ENCODE measurements at regions not wholly inside any gene's neighbourhood (a gene's known extent, or its start where the extent isn't known, plus 50 kb on each side); places are given as distances from the start of the nearest gene placed in this dataset.

DNA sequence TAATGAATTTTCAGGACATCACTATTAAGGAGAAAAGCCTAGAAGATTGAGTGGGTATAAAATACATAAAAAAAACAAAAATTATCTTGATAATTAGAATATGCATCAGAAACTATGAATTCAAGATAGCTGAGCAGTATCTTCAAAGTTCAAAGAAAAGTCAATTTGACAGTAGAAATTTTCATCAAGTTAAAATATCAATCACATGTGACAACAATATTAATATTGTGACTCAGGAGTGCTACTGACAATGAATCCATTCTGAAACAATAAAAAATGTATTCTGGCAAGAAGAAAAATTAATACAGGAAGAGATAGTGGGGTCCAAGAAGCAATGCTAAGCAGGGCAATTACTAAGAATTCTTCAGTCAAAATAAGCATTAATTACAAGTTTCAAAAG lies 151.9 kb upstream of the GLRA2 start:
- H3K4me3 Mint-ChIP-seq = no peak overlapping the region
- H3K27ac Mint-ChIP-seq = no peak overlapping the region
- no peaks in the 10 kb centered on the region for H3K27me3 Mint-ChIP-seq
- no peaks in the 10 kb centered on the region for H3K9me3 Mint-ChIP-seq
- no peak for DNase-seq
- CTCF ChIA-PET = no interaction called here
- intact Hi-C loops (cut with micrococcal nuclease) = no loop called here
- POLR2A ChIA-PET = no interaction called here
- H3K4me1 Mint-ChIP-seq (ENCODE audit: low read depth) = no peaks in the 10 kb centered on the region
- no peaks in the 10 kb centered on the region for H3K36me3 Mint-ChIP-seq

DNA sequence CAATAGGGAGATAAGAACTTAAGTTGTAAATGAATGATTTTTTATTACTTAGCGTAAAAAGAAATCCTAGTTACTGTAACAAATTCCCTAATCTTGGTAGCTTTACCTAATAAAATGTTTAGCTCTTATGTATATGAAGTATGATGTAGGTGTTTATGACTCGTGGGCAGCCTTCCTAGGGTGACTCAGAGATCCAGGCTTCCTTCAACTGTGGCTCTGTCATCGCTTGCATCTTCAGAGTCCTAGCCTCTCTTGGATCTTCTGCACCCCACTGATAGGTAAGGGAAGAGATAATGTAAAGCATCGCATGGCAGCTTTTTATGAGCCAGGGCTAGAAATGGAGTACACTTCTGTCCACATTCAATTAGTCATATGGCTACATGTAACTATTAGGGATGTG lies 165.6 kb upstream of the GLRA2 start:
- intact Hi-C loops (cut with micrococcal nuclease) = no loop called here
- Mint-ChIP-seq H3K27ac (no peak overlapping the region), H3K4me3 (no peak overlapping the region), H3K9me3 (no peaks in the 10 kb centered on the region), H3K4me1 (ENCODE audit: low read depth) (no peaks in the 10 kb centered on the region), H3K36me3 (no peaks in the 10 kb centered on the region), H3K27me3 (peaks cover 1% of the 10 kb centered on the region)
- no peak for DNase-seq
- CTCF ChIA-PET = no interaction called here
- POLR2A ChIA-PET = no interaction called here

GRCh38 chrX:14362721-14363120 lies 166.6 kb upstream of the GLRA2 start:
- Mint-ChIP-seq H3K9me3 (no peaks in the 10 kb centered on the region), H3K36me3 (no peaks in the 10 kb centered on the region), H3K4me1 (ENCODE audit: low read depth) (no peaks in the 10 kb centered on the region), H3K4me3 (no peak overlapping the region), H3K27me3 (no peaks in the 10 kb centered on the region), H3K27ac (no peak overlapping the region)
- ChIA-PET CTCF (no interaction called here), POLR2A (no interaction called here)
- intact Hi-C loops (cut with micrococcal nuclease) = no loop called here
- no peak for DNase-seq

GRCh38 chrX:14361435-14361834 lies 167.9 kb upstream of the GLRA2 start:
- POLR2A ChIA-PET = no interaction called here

GRCh38 chrX:14359727-14360126 lies 169.6 kb upstream of the GLRA2 start:
- Mint-ChIP-seq H3K9me3 (no peaks in the 10 kb centered on the region), H3K4me3 (no peak overlapping the region), H3K36me3 (no peaks in the 10 kb centered on the region), H3K27ac (no peak overlapping the region), H3K27me3 (no peaks in the 10 kb centered on the region), H3K4me1 (ENCODE audit: low read depth) (no peaks in the 10 kb centered on the region)
- POLR2A ChIA-PET = no interaction called here
- intact Hi-C loops (cut with micrococcal nuclease) = no loop called here
- no peak for DNase-seq
- CTCF ChIA-PET = no interaction called here

More at GRCh38 chrX:14361435-14361834, 167.9 kb upstream of the GLRA2 start:
- Mint-ChIP-seq H3K9me3 (no peaks in the 10 kb centered on the region), H3K4me1 (ENCODE audit: low read depth) (no peaks in the 10 kb centered on the region), H3K36me3 (no peaks in the 10 kb centered on the region), H3K27ac (no peak overlapping the region), H3K27me3 (no peaks in the 10 kb centered on the region), H3K4me3 (no peak overlapping the region)
- intact Hi-C loops (cut with micrococcal nuclease) = no loop called here
- CTCF ChIA-PET = no interaction called here
- DNase-seq = no peak

- no peaks in the 10 kb centered on the region for H3K27me3 Mint-ChIP-seq
- ChIA-PET POLR2A (no interaction called here), CTCF (no interaction called here)
- DNase-seq = no peak
- H3K36me3 Mint-ChIP-seq = no peaks in the 10 kb centered on the region
- no peaks in the 10 kb centered on the region for H3K4me1 Mint-ChIP-seq (ENCODE audit: low read depth)
- no peak overlapping the region for H3K27ac Mint-ChIP-seq
- H3K9me3 Mint-ChIP-seq = no peaks in the 10 kb centered on the region
- intact Hi-C loops (cut with micrococcal nuclease) = no loop called here
- H3K4me3 Mint-ChIP-seq = no peak overlapping the region
These were observed 170.0 kb upstream of the GLRA2 start for GRCh38 chrX:14359316-14359715.

GRCh38 chrX:14357314-14357713 lies 172.0 kb upstream of the GLRA2 start:
- H3K27me3 Mint-ChIP-seq = no peaks in the 10 kb centered on the region

GRCh38 chrX:14356401-14356800 lies 172.9 kb upstream of the GLRA2 start:
- no peak overlapping the region for H3K4me3 Mint-ChIP-seq
- ChIA-PET CTCF (no interaction called here), POLR2A (no interaction called here)
- H3K4me1 Mint-ChIP-seq (ENCODE audit: low read depth) = no peaks in the 10 kb centered on the region
- no peak for DNase-seq
- no peak overlapping the region for H3K27ac Mint-ChIP-seq
- H3K27me3 Mint-ChIP-seq = no peaks in the 10 kb centered on the region
- H3K36me3 Mint-ChIP-seq = no peaks in the 10 kb centered on the region
- intact Hi-C loops (cut with micrococcal nuclease) = no loop called here
- H3K9me3 Mint-ChIP-seq = no peaks in the 10 kb centered on the region

More at GRCh38 chrX:14357314-14357713, 172.0 kb upstream of the GLRA2 start:
- CTCF ChIA-PET = no interaction called here
- Mint-ChIP-seq H3K4me3 (no peak overlapping the region), H3K27ac (no peak overlapping the region), H3K36me3 (no peaks in the 10 kb centered on the region), H3K9me3 (no peaks in the 10 kb centered on the region), H3K4me1 (ENCODE audit: low read depth) (no peaks in the 10 kb centered on the region)
- intact Hi-C loops (cut with micrococcal nuclease) = no loop called here
- no peak for DNase-seq
- POLR2A ChIA-PET = no interaction called here

- Mint-ChIP-seq H3K4me1 (ENCODE audit: low read depth) (no peaks in the 10 kb centered on the region), H3K4me3 (no peak overlapping the region), H3K27me3 (no peaks in the 10 kb centered on the region), H3K9me3 (no peaks in the 10 kb centered on the region), H3K27ac (no peak overlapping the region), H3K36me3 (no peaks in the 10 kb centered on the region)
- intact Hi-C loops (cut with micrococcal nuclease) = no loop called here
- ChIA-PET POLR2A (no interaction called here), CTCF (no interaction called here)
- no peak for DNase-seq
These were observed 173.8 kb upstream of the GLRA2 start for GRCh38 chrX:14355556-14355955.

GRCh38 chrX:14354521-14354920 lies 174.8 kb upstream of the GLRA2 start:
- no peaks in the 10 kb centered on the region for H3K4me1 Mint-ChIP-seq (ENCODE audit: low read depth)
- no peak overlapping the region for H3K27ac Mint-ChIP-seq
- no peaks in the 10 kb centered on the region for H3K27me3 Mint-ChIP-seq

DNA sequence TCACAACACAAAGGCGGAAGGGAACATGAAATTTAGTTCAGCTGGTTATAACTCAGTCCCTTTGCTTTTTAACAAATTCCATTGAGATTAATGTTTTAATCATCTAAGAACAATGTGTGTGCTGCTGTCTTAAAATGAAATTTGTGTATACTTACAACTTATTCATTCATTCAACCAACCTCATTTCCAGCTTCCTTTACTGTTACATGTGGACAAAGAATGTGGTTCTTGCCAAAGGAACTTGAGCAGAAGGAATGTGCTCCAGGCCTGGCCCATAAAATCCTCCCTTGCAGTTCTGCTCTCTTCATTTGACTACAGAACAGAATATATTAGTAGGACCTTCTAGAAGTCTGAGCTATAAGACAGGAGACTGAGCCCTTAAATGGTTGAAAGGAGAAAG lies 176.8 kb upstream of the GLRA2 start:
- intact Hi-C loops (cut with micrococcal nuclease) = no loop called here
- H3K27ac Mint-ChIP-seq = no peak overlapping the region
- H3K9me3 Mint-ChIP-seq = no peaks in the 10 kb centered on the region
- no peaks in the 10 kb centered on the region for H3K36me3 Mint-ChIP-seq
- ChIA-PET POLR2A (no interaction called here), CTCF (no interaction called here)
- DNase-seq = no peak
- H3K4me1 Mint-ChIP-seq (ENCODE audit: low read depth) = no peaks in the 10 kb centered on the region
- H3K27me3 Mint-ChIP-seq = no peaks in the 10 kb centered on the region
- no peak overlapping the region for H3K4me3 Mint-ChIP-seq

More at GRCh38 chrX:14354521-14354920, 174.8 kb upstream of the GLRA2 start:
- DNase-seq = no peak
- Mint-ChIP-seq H3K36me3 (no peaks in the 10 kb centered on the region), H3K9me3 (no peaks in the 10 kb centered on the region), H3K4me3 (no peak overlapping the region)
- ChIA-PET POLR2A (no interaction called here), CTCF (no interaction called here)
- intact Hi-C loops (cut with micrococcal nuclease) = no loop called here

- Mint-ChIP-seq H3K9me3 (no peaks in the 10 kb centered on the region), H3K4me1 (ENCODE audit: low read depth) (no peaks in the 10 kb centered on the region), H3K4me3 (no peak overlapping the region), H3K36me3 (no peaks in the 10 kb centered on the region), H3K27ac (no peak overlapping the region), H3K27me3 (no peaks in the 10 kb centered on the region)
- POLR2A ChIA-PET = no interaction called here
- intact Hi-C loops (cut with micrococcal nuclease) = no loop called here
- DNase-seq = no peak
- CTCF ChIA-PET = no interaction called here
These were observed 177.6 kb upstream of the GLRA2 start for GRCh38 chrX:14351611-14352303.

- H3K4me3 Mint-ChIP-seq = no peak overlapping the region
- peaks cover 3% of the 10 kb centered on the region for H3K9me3 Mint-ChIP-seq
- no peak overlapping the region for H3K27ac Mint-ChIP-seq
- CTCF ChIA-PET = no interaction called here
- no peak for DNase-seq
- H3K27me3 Mint-ChIP-seq = no peaks in the 10 kb centered on the region
- no peaks in the 10 kb centered on the region for H3K4me1 Mint-ChIP-seq (ENCODE audit: low read depth)
- POLR2A ChIA-PET = no interaction called here
- no peaks in the 10 kb centered on the region for H3K36me3 Mint-ChIP-seq
- intact Hi-C loops (cut with micrococcal nuclease) = no loop called here
These were observed 181.8 kb upstream of the GLRA2 start for GRCh38 chrX:14347523-14347922.
